GM21526 (cell line): ENCODE measurements at regions not wholly inside any gene's neighbourhood (a gene's known extent, or its start where the extent isn't known, plus 50 kb on each side); places are given as distances from the start of the nearest gene placed in this dataset.

ENCODE experiments used
- ATAC-seq: cut with Tn5 transposase; IDR thresholded peaks from one replicate; pipeline ENCODE4 v1.9.1; 2021; ENCODE audit warnings: moderate library complexity; ENCODE audit not compliant: unreplicated experiment, low FRiP score

DNA sequence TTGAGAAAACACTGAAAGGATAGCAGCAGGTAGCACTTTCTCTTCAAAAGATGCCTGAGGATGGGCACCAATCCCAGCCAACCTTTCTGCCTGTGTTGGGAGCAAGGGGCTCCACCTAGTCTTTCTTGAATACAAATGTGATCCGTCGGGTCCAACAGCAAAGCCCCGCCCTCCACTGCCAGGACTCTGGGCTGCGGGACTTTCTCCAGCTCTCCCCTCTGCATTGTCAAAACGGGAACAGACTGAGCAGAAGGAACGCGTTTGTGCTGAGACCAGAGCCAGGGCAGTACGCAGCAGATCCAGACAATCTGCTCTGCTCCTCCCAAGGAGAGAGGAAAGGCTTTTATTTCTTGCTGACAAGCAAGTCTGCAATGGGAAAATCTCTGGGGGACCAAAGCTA, 139.7 kb downstream of the SEC61B start:
- no peak for ATAC-seq

DNA sequence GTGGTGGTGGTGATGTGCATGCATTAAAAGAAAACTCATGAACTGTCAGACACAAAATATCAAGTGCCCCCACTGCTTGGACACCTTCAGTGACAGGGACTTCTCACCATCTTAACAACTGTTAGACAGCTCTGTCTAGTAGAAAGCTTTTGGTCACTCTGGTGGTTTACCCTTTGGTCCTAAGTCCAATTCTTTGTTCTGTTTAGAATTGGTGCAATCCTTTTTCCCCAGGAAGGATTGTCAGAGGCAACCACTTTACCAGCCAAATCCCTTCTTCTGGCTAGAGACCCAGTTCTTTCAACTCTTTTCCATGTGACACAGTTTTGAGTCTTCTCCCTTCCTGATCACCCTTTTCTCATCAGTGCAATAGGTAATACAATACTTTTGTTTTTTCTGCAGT, 140.2 kb downstream of the SEC61B start:
- ATAC-seq, result no peak

DNA sequence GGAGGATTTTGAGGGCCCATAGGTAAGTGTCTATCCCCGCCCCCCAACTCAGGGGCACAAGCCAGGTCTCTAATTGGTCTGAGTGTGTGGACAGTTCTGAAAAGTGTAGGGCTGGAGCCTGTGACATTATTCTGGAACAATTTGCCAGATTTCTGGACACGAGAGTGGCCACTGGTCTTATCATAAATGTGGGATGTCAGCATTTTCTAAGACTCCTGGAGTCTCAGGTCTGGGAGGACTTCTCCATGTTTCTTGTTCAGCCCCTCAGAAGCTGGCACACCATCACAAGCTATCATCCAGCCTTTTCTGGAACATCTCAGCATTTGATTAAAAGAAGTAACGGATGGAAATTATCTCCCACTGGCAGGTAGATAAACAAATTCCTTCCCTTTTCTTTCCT, 141.4 kb downstream of the SEC61B start:
- ATAC-seq, result no peak

- ATAC-seq, result no peak
These were observed 143.3 kb downstream of the SEC61B start for GRCh38 chr9:99365233-99365980.

DNA sequence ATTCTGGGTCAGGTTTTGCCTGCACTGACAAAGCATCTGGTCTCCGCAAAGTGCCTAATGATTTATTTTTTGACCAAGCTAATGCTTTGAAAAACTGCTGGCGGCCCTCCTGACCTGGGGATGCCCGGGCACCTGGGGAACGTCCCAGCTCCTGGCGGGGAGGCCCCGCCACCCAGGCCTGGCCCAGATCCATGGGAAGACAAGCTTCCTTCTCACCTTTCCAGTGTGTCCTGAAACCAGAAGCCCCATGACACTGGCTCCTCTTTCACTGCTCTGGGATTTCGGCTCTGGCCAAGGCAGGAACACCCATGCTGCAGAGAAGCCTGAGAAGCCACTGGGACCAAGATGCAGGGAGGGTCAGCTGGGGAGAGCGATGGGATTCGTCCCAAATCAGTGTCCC, 144.1 kb downstream of the SEC61B start:
- no peak for ATAC-seq

GRCh38 chr9:99366621-99367020, 144.5 kb downstream of the SEC61B start:
- ATAC-seq, result no peak

GRCh38 chr9:99368341-99369326, 146.6 kb downstream of the SEC61B start:
- ATAC-seq, result peak; percentile 60

- ATAC-seq, result no peak
These were observed 147.2 kb downstream of the SEC61B start for GRCh38 chr9:99369327-99369722.

- no peak for ATAC-seq
These were observed 148.3 kb downstream of the SEC61B start for GRCh38 chr9:99370376-99370775.

DNA sequence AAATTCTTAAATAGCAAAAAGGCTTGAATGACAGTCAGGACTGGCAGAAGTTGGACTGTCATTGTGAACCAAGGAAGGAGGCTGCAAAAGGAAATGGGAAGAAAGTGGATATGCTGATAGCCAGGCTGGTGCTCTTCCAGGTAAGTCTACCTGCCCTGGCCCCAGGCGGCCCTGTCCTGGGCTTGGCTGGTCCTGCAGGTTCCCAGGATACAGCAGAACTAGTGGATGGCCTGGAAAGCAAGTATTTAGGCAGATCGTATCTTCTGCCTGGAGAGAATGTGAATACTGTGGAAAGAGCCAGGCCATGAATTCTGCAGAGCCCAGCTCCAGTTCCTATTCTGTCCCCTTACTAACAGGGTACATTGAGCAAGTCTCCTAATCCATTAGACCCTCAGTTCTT, 149.3 kb downstream of the SEC61B start:
- ATAC-seq, result no peak

- no peak for ATAC-seq
These were observed 151.8 kb downstream of the SEC61B start for GRCh38 chr9:99373912-99374311.

DNA sequence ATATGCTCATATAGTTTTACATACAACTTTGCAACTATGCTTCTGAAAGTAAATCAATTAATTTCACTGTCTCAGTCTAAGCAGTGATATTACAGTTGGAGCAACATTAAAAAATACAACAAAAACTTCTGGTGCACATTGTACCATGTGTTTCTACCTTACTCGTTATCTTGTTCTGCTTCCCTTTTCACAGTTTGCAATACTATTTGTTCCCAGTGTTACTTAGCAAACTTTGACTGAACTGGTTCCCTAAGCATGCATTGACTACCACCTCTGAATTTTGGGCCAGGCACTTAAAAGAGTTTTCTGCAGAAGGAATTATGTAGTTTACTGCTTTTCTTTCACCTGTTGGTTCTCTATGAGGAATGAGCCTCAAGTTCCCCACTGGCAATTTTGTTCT, 152.7 kb downstream of the SEC61B start:
- ATAC-seq, result no peak

DNA sequence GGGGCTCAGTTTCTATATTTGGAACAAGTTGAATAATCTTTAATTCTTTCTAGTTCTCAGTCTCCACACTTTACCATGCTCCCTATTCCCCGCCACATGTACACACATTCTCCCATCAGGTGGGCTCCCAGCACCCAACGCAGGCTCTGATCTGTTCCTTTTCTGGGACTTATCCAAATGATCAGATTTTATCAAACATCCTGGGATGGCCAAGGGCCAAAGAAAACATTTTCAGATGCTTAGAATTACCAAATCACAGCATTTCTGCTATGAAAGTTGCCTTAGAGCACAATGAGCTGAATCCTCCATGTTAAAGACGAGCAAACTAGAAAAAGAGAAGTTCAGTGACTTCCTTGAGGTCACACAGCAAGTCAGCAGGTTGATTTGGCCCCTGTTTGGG, 153.4 kb downstream of the SEC61B start:
- ATAC-seq, result no peak

- ATAC-seq, result no peak
These were observed 156.0 kb downstream of the SEC61B start for GRCh38 chr9:99377790-99378775.

- ATAC-seq, result no peak
These were observed 161.5 kb downstream of the SEC61B start for GRCh38 chr9:99383536-99383935.

DNA sequence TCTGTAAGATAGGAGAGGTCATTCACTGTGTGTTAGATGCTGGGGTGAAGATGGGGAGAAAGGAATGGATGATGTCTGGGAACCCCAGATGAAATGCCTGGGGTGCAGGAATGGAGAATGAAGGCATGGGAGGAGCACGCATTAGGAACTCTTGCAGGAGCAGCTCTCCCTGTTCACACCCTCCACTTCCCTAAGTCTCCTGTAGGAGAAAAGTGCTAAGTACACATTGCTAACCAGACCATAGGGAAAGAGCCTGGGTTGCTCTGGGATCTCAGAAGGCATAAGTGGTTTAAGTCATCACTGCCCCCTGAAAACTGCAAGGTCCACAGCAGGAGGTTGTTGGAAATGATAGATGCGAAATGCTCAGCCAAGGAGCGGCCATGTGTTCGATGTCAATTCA, 163.1 kb downstream of the SEC61B start:
- ATAC-seq, result no peak

DNA sequence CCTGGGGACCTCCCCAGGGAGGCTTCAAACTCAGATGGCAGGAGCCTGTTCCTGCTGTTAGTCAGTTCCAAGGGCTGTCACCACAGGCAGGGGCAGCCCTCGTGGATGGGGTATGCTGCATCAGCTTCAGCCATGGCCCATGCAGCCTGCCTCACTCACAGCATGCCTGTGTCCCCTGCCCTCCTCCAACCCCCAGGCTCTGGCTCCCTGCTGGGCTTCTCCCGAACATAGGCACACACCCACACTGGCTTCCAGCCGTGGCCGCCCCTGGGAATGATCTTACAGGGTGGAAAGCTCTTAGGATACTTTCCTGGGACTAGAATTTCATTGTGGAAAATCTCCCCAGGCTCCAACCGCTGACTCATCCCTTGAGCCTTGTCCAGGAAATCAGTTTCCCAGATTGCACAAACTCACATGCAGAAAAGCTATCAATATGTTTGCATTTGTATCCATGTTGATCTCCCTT, 163.8 kb downstream of the SEC61B start:
- no peak for ATAC-seq

DNA sequence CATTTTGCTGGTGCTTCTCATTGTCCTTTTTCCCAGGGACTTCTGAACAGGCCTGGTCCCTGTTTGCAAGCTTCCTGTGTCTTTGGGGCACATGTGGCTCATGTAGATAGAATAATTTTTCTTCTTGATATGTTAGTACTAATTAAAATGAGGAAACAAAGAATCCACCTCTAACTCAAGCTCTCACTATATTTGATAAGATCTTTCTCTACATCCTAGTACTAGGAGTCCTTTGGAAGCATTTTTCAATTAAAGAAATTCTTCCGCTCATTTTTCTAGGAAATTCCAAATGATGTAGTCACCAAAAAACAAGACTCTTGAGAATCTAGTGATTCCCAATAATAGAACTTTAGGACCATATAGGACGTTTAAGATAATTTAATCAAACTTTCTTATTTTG, 165.3 kb downstream of the SEC61B start:
- ATAC-seq, result no peak

DNA sequence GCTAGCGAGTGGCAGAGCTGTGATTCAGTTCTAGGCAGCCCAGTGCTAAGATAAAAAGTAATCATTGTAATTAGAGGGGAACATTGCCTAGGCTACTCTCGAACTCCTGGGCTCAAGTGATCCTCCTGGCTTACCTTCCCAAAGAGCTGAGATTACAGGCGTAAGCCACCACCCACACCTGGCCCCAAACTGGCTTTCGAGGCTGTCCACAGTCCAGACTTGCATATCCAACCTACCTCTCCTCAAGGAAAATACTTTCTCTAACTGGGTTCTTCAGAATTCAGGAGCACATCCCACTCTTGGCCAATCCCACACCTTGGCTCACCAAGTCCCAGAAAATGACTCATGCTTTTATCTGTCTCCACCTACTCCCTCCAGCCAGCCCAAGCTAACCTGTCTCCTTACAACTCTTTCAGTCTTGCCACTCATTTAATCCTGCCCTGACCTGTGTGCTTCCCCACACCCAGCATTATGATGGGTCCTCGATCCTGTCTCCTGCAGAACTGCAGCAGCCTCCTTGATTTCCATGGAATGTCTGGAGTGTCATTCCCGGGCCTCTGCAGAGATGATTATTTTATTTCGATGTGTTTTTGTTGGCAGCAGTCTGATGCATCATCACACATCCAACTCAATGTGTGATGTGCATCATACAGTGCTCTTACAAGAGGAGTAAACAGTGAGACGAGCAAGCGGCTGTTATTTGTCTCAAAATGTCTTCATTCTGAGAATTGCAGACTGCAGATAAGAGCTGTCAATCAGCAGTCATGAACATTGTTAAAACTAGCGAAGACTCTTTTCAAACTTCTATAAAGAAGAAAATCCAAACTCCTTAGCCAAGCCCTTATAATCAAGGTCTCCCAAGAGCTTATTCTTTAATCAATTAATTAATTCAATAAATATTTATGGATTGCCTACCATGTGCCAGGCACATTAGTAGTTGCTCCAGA, 167.3 kb downstream of the SEC61B start:
- no peak for ATAC-seq
